Heart left ventricle (tissue), 13 donors: ENCODE measurements at regions not wholly inside any gene's neighbourhood (a gene's known extent, or its start where the extent isn't known, plus 50 kb on each side); places are given as distances from the start of the nearest gene placed in this dataset.

Experiments
- POLR2A ChIP-seq, 2 donors: fragments of 450-650 bp; IDR thresholded peaks; one replicate each; pipeline ENCODE4 v1.6.1; 2017; ENCODE audit warnings: antibody characterized with exemption in 2 of 2, mild to moderate bottlenecking in 2 of 2, moderate library complexity in 2 of 2
- TF ChIP-seq, protein P1 (sequence below), 12 donors: fragments of 200-600 bp; sonication (generic) in 4 of 12; IDR thresholded peaks; one replicate each; pipeline versions ENCODE4 v1.5.0 to v1.8.0; 2018 to 2022; ENCODE audit warnings: antibody characterized with exemption in 12 of 12, mild to moderate bottlenecking in 5 of 12
- donor health status: ischemic (EF 13 %, LVEDD 7.1; RV severe dilation, severe dysfunction).
- donor health status: DM: no; HTN: yes; CAD: no.
- donor health status: DM: no; HTN: no; CAD: no.
- donor health status: ischemic (EF 25% LVEDD 6.9; RV normal size, moderate dysfunction).
- donor health status: ischemic (EF 25% LVEDD 5.7; RV mildly dilated, moderate dysfunction).
- donor health status: ischemic (EF 35%, LVEDD 5.7; RV mildly dilated, moderate dysfunction).
- donor health status: nonischemic (EF 11% LVEDD 7.7; RV severe dilation, severe dysfunction).
- donor health status: DM: yes; HTN: yes; CAD: no.
- donor health status: PGD.
- donor health status: ischemic (EF 29% LVEDD 5.4; RV normal size, mild dysfunction).
- donor health status: nonischemic (EF 23%, LVEDD 6.1; RV moderate dilation, normal function).

- TF ChIP-seq, protein P1, sequence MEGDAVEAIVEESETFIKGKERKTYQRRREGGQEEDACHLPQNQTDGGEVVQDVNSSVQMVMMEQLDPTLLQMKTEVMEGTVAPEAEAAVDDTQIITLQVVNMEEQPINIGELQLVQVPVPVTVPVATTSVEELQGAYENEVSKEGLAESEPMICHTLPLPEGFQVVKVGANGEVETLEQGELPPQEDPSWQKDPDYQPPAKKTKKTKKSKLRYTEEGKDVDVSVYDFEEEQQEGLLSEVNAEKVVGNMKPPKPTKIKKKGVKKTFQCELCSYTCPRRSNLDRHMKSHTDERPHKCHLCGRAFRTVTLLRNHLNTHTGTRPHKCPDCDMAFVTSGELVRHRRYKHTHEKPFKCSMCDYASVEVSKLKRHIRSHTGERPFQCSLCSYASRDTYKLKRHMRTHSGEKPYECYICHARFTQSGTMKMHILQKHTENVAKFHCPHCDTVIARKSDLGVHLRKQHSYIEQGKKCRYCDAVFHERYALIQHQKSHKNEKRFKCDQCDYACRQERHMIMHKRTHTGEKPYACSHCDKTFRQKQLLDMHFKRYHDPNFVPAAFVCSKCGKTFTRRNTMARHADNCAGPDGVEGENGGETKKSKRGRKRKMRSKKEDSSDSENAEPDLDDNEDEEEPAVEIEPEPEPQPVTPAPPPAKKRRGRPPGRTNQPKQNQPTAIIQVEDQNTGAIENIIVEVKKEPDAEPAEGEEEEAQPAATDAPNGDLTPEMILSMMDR (IDR thresholded peaks at IDR 0.05): no peak
- TF ChIP-seq POLR2A (IDR thresholded peaks at IDR 0.05): no peak
Observed at GRCh38 chr1:54487571-54488050, 60.4 kb upstream of the ACOT11 start.
